DOHH2 (cell line): ENCODE measurements at regions not wholly inside any gene's neighbourhood (a gene's known extent, or its start where the extent isn't known, plus 50 kb on each side); places are given as distances from the start of the nearest gene placed in this dataset.

Source experiments
- H3F3A ChIP-seq: fragments of 200-600 bp; sonication (generic), shearing (Covaris generic); 2 replicates; pipeline ENCODE4 v1.6.0; 2016; ENCODE audit warnings: antibody characterized with exemption, mild to moderate bottlenecking; ENCODE audit not compliant: control insufficient read depth, insufficient read depth
- H3K27ac ChIP-seq: fragments of 200-600 bp; sonication (generic); 2 replicates; pipeline ENCODE4 v1.5.1; 2014; ENCODE audit warnings: low read depth, mild to moderate bottlenecking, low read length, moderate library complexity
- H3K27me3 ChIP-seq: fragments of 200-600 bp; sonication (generic); 2 replicates; pipeline ENCODE4 v1.6.1; 2014; ENCODE audit warnings: mild to moderate bottlenecking, low read length, mixed read lengths; ENCODE audit not compliant: control insufficient read depth
- H3K36me3 ChIP-seq: fragments of 200-600 bp; sonication (generic); 2 replicates; pipeline ENCODE4 v1.6.1; 2014; ENCODE audit warnings: mild to moderate bottlenecking, low read length, moderate library complexity, mixed read lengths; ENCODE audit not compliant: control insufficient read depth
- H3K4me1 ChIP-seq: fragments of 200-600 bp; sonication (generic); 2 replicates; pipeline ENCODE4 v1.6.1; 2014; ENCODE audit warnings: mild to moderate bottlenecking, low read length, mixed read lengths; ENCODE audit not compliant: control insufficient read depth
- H3K4me2 ChIP-seq: fragments of 200-600 bp; sonication (generic); 2 replicates; pipeline ENCODE4 v1.6.0; 2014; ENCODE audit warnings: mild to moderate bottlenecking, low read length, moderate library complexity
- H3K4me3 ChIP-seq: fragments of 200-600 bp; sonication (generic); 2 replicates; pipeline ENCODE4 v1.5.1; 2014; ENCODE audit warnings: mild to moderate bottlenecking, low read length, mixed read lengths
- H3K79me2 ChIP-seq: fragments of 200-600 bp; sonication (generic); 2 replicates; pipeline ENCODE4 v1.6.1; 2014; ENCODE audit warnings: mild to moderate bottlenecking, low read length, mixed read lengths; ENCODE audit not compliant: control insufficient read depth
- H3K9me2 ChIP-seq: fragments of 200-600 bp; sonication (generic); replicated peaks from 2 replicates; pipeline ENCODE4 v1.6.1; 2014; ENCODE audit warnings: mild to moderate bottlenecking, low read length, mixed read lengths; ENCODE audit not compliant: control insufficient read depth
- H3K9me3 ChIP-seq: fragments of 200-600 bp; sonication (generic); 2 replicates; pipeline ENCODE4 v1.6.1; 2014; ENCODE audit warnings: antibody characterized with exemption, low read length, mixed read lengths; ENCODE audit not compliant: control insufficient read depth, insufficient read depth
- H4K20me1 ChIP-seq: fragments of 200-600 bp; sonication (generic); 2 replicates; pipeline ENCODE4 v1.6.0; 2014; ENCODE audit warnings: low read depth, mild to moderate bottlenecking, antibody characterized with exemption, low read length, moderate library complexity; ENCODE audit not compliant: control insufficient read depth, insufficient read depth
- EZH2phosphoT487 ChIP-seq: fragments of 200-600 bp; sonication (generic); IDR thresholded peaks from 2 replicates; pipeline ENCODE4 v1.6.1; 2017; ENCODE audit warnings: borderline replicate concordance, mild to moderate bottlenecking, antibody characterized with exemption, low read length, moderate library complexity, mixed read lengths
- TF ChIP-seq, protein P1 (sequence below): fragments of 200-600 bp; sonication (generic); IDR thresholded peaks from one replicate; pipeline ENCODE4 v1.5.1; 2014; ENCODE audit warnings: antibody characterized with exemption, mild to moderate bottlenecking, low read depth, low read length; ENCODE audit not compliant: poor library complexity, severe bottlenecking

DNA sequence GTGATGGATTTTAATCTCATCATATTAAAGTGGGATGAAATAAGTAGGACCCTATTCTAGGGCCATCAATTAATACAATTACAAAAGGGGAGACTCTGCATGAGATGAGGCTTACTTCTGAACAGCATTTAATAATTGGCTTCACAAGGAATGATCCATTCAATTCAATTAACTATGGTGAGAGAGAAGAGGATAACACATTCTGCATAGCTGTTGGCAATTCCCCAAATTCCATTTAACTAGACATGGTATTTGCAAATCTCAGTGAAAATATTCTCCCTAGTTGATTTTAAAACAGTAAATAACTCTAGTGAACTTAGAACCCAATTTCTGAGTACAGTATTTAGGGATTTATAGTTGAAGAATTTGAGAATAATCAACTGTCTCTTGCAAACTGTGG lies 145.3 kb downstream of the NOC3L start:
- Histone ChIP-seq H3F3A (no peaks in the 10 kb centered on the region), H3K4me1 (no peaks in the 10 kb centered on the region), H3K27me3 (peaks cover 4% of the 10 kb centered on the region; the same call in 1 of the 2 replicates), H3K9me2 (no peaks in the 10 kb centered on the region), H3K36me3 (no peaks in the 10 kb centered on the region), H4K20me1 (no peaks in the 10 kb centered on the region), H3K9me3 (no peaks in the 10 kb centered on the region), H3K79me2 (no peaks in the 10 kb centered on the region), H3K4me2 (no peak overlapping the region), H3K4me3 (no peak overlapping the region), H3K27ac (no peak overlapping the region)
- TF ChIP-seq EZH2phosphoT487: no peak

DNA sequence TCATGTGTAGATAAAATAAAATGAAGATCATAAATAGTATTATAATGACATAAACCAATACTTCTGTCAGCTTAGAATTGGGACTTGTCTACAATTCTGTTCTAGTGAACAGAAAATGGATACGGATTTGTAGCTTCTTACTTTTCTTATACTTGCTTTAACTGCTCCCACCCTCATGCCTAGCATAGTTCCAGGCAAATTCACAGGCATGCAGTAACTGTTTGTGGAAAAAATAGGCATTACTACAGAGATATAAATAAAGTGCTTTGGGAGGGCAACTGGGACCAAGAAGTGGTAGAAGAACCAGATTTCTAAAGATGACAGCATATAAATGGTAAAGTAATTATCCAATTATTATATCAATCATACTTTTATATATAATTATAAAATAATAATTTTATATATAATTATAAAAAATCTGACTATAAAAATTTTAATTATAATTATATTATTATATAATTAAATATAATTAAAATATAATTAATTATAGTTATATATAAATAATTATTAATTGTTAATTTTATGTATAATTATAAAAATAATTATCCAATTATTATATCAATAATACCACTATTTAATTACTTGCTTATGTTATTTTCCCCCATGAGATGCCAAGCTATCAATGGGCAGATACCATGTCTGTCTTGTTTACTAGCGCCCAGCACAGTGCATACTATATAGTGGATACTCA lies 144.1 kb downstream of the NOC3L start:
- H3K27ac ChIP-seq: no peak overlapping the region
- H3K4me3 ChIP-seq: no peak overlapping the region
- H4K20me1 ChIP-seq: no peaks in the 10 kb centered on the region
- TF ChIP-seq, protein P1, sequence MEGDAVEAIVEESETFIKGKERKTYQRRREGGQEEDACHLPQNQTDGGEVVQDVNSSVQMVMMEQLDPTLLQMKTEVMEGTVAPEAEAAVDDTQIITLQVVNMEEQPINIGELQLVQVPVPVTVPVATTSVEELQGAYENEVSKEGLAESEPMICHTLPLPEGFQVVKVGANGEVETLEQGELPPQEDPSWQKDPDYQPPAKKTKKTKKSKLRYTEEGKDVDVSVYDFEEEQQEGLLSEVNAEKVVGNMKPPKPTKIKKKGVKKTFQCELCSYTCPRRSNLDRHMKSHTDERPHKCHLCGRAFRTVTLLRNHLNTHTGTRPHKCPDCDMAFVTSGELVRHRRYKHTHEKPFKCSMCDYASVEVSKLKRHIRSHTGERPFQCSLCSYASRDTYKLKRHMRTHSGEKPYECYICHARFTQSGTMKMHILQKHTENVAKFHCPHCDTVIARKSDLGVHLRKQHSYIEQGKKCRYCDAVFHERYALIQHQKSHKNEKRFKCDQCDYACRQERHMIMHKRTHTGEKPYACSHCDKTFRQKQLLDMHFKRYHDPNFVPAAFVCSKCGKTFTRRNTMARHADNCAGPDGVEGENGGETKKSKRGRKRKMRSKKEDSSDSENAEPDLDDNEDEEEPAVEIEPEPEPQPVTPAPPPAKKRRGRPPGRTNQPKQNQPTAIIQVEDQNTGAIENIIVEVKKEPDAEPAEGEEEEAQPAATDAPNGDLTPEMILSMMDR: no peak
- no peaks in the 10 kb centered on the region for H3K9me2 ChIP-seq
- no peak overlapping the region for H3K4me2 ChIP-seq
- H3K4me1 ChIP-seq: no peaks in the 10 kb centered on the region
- H3F3A ChIP-seq: no peaks in the 10 kb centered on the region
- H3K27me3 ChIP-seq: peaks cover 4% of the 10 kb centered on the region; the same call in 1 of the 2 replicates
- H3K9me3 ChIP-seq: no peaks in the 10 kb centered on the region
- H3K36me3 ChIP-seq: no peaks in the 10 kb centered on the region
- H3K79me2 ChIP-seq: no peaks in the 10 kb centered on the region

DNA sequence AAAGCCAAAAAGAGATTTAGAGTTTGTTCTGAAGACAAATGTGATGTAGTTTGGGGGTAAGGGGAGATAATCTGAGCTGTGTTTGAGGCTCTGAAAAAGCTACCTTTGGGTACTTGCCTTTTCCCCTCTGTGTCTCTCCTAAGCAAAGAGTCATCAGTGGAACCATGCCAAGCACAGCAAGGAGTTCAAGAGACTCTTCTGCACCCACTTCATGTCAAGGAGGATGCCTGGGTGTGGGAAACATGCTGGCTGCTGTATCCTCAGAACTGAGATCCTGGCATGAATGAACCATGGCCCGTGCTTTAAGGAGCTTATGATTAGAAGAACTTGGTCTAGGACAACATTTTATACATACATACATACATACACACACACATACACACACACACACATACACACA lies 142.9 kb downstream of the NOC3L start:
- TF ChIP-seq, protein P1: no peak
- TF ChIP-seq EZH2phosphoT487: no peak
- H4K20me1 ChIP-seq: no peaks in the 10 kb centered on the region
- no peaks in the 10 kb centered on the region for H3K79me2 ChIP-seq
- no peak overlapping the region for H3K27ac ChIP-seq
- H3K4me3 ChIP-seq: no peak overlapping the region
- no peaks in the 10 kb centered on the region for H3K4me1 ChIP-seq
- H3K4me2 ChIP-seq: no peak overlapping the region
- peaks cover 4% of the 10 kb centered on the region; the same call in 1 of the 2 replicates for H3K27me3 ChIP-seq
- no peaks in the 10 kb centered on the region for H3K36me3 ChIP-seq
- H3K9me3 ChIP-seq: no peaks in the 10 kb centered on the region
- H3F3A ChIP-seq: no peaks in the 10 kb centered on the region
- H3K9me2 ChIP-seq: no peaks in the 10 kb centered on the region

DNA sequence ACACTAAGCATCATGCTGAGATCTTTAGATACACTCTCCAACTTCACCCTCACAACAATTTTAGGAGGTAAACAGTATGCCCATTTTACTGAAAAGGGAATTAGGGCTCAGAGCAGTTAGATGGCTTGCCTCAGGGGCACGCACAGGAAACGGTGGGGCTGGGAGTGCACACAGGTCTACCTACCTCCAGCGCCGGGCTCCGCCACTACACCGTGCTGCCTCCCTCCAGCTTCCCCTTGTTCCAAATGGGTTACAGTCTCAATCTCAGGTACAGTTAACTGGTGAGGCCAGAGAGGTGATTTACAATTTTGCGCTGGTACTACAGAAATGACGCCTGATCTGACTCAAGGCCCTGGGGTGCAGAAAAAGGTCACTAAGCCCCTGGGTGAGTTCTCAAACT lies 142.0 kb downstream of the NOC3L start:
- TF ChIP-seq EZH2phosphoT487: no peak
- TF ChIP-seq, protein P1: no peak
- H3K9me2 ChIP-seq: no peaks in the 10 kb centered on the region

More for the DNA sequence above, 142.0 kb downstream of the NOC3L start:
- H3K79me2 ChIP-seq: no peaks in the 10 kb centered on the region
- peaks cover 4% of the 10 kb centered on the region; the same call in 1 of the 2 replicates for H3K27me3 ChIP-seq
- H3K4me2 ChIP-seq: no peak overlapping the region
- no peak overlapping the region for H3K27ac ChIP-seq
- H3F3A ChIP-seq: no peaks in the 10 kb centered on the region
- no peaks in the 10 kb centered on the region for H4K20me1 ChIP-seq
- no peaks in the 10 kb centered on the region for H3K36me3 ChIP-seq
- no peak overlapping the region for H3K4me3 ChIP-seq
- no peaks in the 10 kb centered on the region for H3K9me3 ChIP-seq
- no peaks in the 10 kb centered on the region for H3K4me1 ChIP-seq
